Fibroblast of skin of scalp (primary cell): ENCODE measurements at regions not wholly inside any gene's neighbourhood (a gene's known extent, or its start where the extent isn't known, plus 50 kb on each side); places are given as distances from the start of the nearest gene placed in this dataset.
"Not testable (repeated sequence)": the region's sequence is repeated elsewhere in the genome, so short reads cannot be mapped to it uniquely, and the experiment has no call there.

Source experiments
- DNase-seq: peaks from one replicate; pipeline ENCODE4 v3.0.0-alpha.2; 2013

GRCh38 chr5:2378108-2378507 is 373.4 kb downstream of the IRX2 start:
- no peak for DNase-seq

- no peak for DNase-seq
Measured at GRCh38 chr5:2376486-2376885, 375.0 kb downstream of the IRX2 start.

GRCh38 chr5:2375757-2376250 is 375.7 kb downstream of the IRX2 start:
- no peak for DNase-seq

- DNase-seq: no peak
Measured at GRCh38 chr5:2375291-2375690, 376.2 kb downstream of the IRX2 start.

- no peak for DNase-seq
Measured at GRCh38 chr5:2374703-2375102, 376.8 kb downstream of the IRX2 start.

- DNase-seq: no peak
Measured at GRCh38 chr5:2373631-2374030, 377.8 kb downstream of the IRX2 start.

- DNase-seq: no peak
Measured at GRCh38 chr5:2371419-2371710, 380.1 kb downstream of the IRX2 start.

- DNase-seq: no peak
Measured at GRCh38 chr5:2370626-2371418, 380.7 kb downstream of the IRX2 start.

GRCh38 chr5:2369178-2369577 is 382.3 kb downstream of the IRX2 start:
- DNase-seq: no peak

GRCh38 chr5:2366816-2367215 is 384.7 kb downstream of the IRX2 start:
- DNase-seq: no peak

GRCh38 chr5:2357309-2357708 is 394.2 kb downstream of the IRX2 start:
- DNase-seq: no peak

- DNase-seq: no peak
Measured at GRCh38 chr5:2355859-2356258, 395.6 kb downstream of the IRX2 start.

GRCh38 chr5:2353871-2354440 is 397.5 kb downstream of the IRX2 start:
- DNase-seq: no peak

GRCh38 chr5:2353211-2353610 is 398.3 kb downstream of the IRX2 start:
- no peak for DNase-seq

- no peak for DNase-seq
Measured at GRCh38 chr5:2352101-2352861, 399.2 kb downstream of the IRX2 start.

- DNase-seq: not testable (repeated sequence)
Measured at GRCh38 chr5:2349768-2350167, 401.7 kb downstream of the IRX2 start.

GRCh38 chr5:2338686-2339085 is 412.8 kb downstream of the IRX2 start:
- no peak for DNase-seq

GRCh38 chr5:2335733-2336515 is 415.6 kb downstream of the IRX2 start:
- no peak for DNase-seq

- DNase-seq: no peak
Measured at GRCh38 chr5:2335125-2335732, 416.2 kb downstream of the IRX2 start.

GRCh38 chr5:2334719-2335118 is 416.8 kb downstream of the IRX2 start:
- no peak for DNase-seq

- peak; percentile 13 for DNase-seq
Measured at GRCh38 chr5:2333291-2333690, 418.2 kb downstream of the IRX2 start.

- DNase-seq: no peak
Measured at GRCh38 chr5:2332521-2332920, 419.0 kb downstream of the IRX2 start.
